OCI-M1 (cell line): ENCODE measurements at regions not wholly inside any gene's neighbourhood (a gene's known extent, or its start where the extent isn't known, plus 50 kb on each side); places are given as distances from the start of the nearest gene placed in this dataset.

Experiments
- DNase-seq: peaks from one replicate; lab custom pipeline; 2025; lab: John Stamatoyannopoulos, UW

GRCh38 chrX:10288373-10288975 lies 131.7 kb downstream of the CLCN4 start:
- DNase-seq, result no peak

DNA sequence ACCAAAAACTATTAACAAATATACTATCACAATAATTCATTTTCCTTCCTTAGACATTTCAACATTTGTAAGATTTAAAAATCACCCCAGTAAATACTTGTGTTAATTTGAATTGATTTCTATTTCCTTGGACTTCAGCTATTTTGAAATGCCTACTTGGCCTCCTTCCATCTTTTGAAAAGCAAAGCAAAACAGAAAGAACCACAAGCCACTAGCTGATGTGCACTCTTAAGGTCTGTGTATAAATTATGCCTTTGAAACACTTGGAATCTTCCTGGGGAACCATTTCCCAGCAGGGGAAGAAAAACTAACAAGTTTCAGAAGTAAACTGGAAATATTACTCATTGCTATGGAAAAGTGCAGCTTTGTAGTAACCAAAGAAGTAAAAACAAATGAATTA lies 139.8 kb downstream of the CLCN4 start:
- DNase-seq, result no peak

DNA sequence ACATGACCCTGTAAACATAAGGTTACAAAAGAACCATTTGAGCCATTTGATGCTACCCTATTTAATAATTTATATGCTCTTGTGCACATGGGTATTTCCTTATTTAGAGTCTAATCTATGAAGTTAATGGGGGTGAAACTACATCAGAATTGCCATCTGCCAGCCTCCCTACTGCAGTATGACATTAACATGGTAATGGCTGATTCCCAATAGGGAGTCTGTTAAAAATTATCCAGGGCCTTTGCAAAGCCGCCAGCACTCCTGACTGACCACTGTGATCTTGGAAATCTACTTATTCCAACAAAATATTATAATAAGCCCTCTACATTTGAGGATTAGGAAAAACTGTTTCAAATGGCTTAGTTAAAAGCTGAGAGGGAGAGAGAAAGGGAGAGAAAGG lies 153.7 kb downstream of the CLCN4 start:
- no peak for DNase-seq

DNA sequence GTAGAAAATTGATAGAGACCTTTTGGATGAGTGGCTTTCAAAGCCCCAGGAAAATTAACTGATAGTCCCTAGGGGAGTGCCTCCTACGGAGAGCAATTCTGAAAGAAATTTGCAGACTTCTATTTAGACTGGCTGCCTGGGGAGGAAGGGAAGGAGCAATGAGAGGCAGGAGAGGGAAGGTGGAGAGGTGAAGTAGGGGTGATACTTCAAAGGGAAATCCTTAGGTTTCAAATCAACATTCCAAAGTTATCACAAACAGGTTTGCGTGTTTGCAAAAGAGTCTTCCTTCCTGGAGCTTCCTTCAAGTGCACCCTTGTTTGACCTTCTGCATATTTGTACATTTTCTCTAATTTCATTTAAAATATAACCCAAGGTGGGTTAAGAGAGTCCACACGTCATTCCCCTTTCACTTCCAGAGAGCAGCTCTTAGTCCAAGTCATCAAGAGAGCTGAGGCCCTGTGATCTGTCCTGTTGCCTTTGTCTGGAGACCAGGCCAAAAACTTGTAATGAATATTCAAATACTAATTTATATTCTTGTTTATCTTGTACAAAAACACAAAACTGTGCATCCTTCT lies 157.8 kb downstream of the CLCN4 start:
- DNase-seq, result no peak

- DNase-seq, result no peak
Observed at GRCh38 chrX:10325611-10326010, 168.8 kb downstream of the CLCN4 start.

- DNase-seq, result peak; percentile 39
Observed at GRCh38 chrX:10326578-10326977, 169.8 kb downstream of the CLCN4 start.

GRCh38 chrX:10327651-10328050 lies 170.9 kb downstream of the CLCN4 start:
- no peak for DNase-seq

GRCh38 chrX:10329984-10330383 lies 173.2 kb downstream of the CLCN4 start:
- no peak for DNase-seq

DNA sequence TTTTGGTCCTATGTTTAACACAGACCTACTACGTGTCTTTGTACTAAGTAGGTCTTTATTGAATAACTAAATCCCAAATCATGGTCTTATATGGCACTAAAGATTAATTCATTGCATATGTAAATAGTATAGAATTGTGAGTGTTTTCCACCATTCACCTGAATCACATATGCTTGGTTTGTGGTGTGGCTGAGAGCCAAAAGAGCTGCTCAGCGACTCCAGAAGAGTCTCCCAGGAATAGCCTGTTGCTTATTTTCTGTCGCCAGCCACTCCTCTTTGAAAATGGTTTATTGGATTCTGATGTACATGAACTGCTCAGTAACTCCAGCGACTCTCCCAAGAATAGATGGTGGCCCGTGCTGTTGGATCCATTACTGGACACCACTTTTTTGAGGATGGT lies 184.5 kb downstream of the CLCN4 start:
- no peak for DNase-seq

- no peak for DNase-seq
Observed at GRCh38 chrX:10350221-10350620, 193.4 kb downstream of the CLCN4 start.

DNA sequence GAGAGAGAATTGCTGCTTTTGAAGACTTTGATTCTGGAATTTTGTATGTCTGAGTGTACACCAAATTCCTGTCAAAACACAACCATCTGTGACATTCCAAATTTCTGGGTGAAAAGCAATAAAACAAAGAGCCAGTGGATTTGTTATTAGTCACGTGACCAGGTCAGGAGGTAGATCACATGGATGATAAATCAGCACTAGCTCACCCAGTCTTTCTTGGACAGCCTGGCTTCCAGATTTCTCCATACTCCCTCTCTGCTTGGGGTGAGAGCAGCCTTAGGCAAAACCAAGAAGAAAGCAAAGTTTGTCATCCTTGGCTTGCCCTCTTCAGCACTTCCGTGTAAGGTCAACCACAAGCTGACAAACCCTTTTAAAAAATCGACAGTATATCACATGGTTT lies 194.2 kb downstream of the CLCN4 start:
- no peak for DNase-seq

GRCh38 chrX:10352536-10352935 lies 195.8 kb downstream of the CLCN4 start:
- DNase-seq, result no peak

GRCh38 chrX:10356979-10357378 lies 200.2 kb downstream of the CLCN4 start:
- no peak for DNase-seq

DNA sequence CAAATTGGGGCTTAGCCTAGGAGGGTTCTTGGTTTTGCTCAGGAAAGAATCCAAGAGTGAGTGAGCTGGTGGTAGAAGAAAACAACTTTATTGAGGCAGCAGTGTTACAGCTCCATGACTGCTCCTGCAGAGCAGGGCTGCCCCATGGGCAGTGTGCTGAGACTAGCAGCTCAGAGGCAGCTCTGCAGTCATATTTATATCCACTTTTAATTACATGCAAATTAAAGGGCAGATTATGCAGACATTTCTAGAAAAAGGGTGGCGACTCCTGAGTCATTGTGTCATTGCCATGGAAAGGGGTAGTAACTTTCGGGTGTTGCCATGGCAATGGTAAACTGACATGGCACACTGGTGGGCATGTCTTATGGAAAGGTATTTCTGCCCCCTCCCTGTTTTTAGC lies 202.2 kb downstream of the CLCN4 start:
- DNase-seq, result no peak

GRCh38 chrX:10360116-10360515 lies 203.3 kb downstream of the CLCN4 start:
- DNase-seq, result no peak

DNA sequence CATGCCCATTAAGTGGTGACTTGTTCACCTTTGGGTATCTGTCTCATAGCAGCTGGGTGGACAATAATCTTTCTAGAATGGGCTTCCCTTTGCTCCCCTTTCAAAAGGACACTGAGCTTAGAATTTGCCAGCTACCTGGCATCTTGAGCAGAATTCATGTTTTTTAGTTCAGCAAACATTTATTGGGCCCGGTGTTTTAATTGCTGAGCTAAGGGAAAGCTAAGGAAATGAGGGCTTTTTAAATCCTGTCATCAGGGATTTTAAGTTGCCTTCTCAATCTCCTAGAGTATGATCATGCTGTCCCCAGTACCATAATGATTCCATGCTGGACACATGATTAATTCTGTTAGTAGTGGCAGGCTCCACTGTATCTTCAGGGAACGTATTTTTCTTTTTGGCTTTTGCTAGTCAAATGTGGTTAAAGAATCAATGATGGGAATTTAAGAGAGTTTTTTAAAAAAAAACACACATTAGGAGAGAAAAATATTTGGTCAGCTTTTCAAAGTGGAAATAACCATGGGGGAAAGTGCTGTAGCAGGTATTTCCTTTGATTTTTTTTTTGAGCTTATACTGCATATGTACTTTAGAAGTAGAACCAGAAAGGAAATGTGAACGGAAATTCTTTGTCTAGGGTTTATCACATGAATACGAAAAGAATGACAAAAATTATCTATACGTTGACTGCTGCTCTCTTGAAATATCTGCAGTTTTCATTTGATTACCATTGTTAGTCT lies 208.9 kb downstream of the CLCN4 start:
- DNase-seq, result no peak

GRCh38 chrX:10367406-10367805 lies 210.6 kb downstream of the CLCN4 start:
- no peak for DNase-seq

- DNase-seq, result no peak
Observed at GRCh38 chrX:10370976-10371375, 214.2 kb downstream of the CLCN4 start.

- DNase-seq, result no peak
Observed at GRCh38 chrX:10377427-10377826, 220.7 kb downstream of the CLCN4 start.

DNA sequence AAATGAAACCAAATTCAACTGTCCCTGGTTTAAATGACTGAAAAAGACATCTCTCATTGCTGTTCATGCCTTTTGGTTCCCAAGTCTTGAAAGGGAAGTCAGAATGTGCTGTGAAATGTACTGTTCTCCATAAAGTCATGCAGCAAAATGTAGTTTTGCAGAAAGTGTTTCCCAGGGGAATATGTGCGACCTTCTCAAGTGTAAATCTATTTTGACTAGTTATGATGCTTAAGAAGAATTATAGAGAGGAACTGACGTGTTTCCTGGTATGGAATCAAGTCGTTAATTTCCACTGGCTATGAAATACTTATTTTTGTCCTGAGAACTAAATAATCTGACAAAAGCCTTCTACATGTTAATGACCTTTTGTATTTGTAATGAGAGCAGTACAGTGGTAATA lies 223.1 kb downstream of the CLCN4 start:
- DNase-seq, result no peak

- no peak for DNase-seq
Observed at GRCh38 chrX:10380300-10380699, 223.5 kb downstream of the CLCN4 start.

DNA sequence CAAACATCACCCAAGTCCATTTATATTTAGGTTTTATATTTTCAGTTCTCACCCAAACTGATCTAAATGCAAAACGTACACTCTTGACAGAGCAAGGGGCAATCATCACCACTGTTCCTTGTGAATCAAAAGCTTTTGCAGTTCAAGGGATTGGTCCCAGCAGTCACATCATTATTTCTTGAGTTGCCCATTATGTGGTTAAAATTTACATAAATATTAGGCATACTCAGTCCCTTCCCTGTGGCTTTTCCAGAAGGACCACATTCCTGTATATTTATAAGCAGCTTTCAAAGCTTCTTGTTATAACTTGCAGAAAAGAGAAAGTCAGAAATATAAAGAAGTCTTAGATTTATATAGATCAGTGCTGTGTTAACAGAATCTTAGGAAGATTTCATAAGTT lies 224.4 kb downstream of the CLCN4 start:
- no peak for DNase-seq

DNA sequence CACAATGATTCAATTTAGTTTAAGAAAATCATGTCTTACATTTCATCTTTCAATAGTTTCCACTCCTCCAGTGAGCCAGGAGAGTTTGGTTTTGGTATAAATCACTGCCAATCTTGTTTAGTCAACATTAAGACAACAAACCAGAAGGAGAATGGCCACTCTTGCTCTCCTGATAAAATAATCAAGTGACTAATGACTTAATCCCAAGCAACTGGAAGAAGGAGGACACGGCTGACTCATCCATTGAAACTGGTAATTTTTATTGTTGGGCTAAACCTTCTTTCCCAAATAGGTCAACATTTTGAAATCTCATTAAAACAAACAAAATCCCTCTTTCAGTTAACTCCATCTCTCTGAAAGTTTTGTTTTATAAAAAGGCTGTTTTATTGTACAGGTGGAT lies 230.2 kb downstream of the CLCN4 start:
- DNase-seq, result no peak

- DNase-seq, result no peak
Observed at GRCh38 chrX:10390187-10390586, 230.2 kb downstream of the MID1 start.
